IMR-90 (cell line): ENCODE measurements at regions not wholly inside any gene's neighbourhood (a gene's known extent, or its start where the extent isn't known, plus 50 kb on each side); places are given as distances from the start of the nearest gene placed in this dataset.

Experiments used
- ATAC-seq: fragments of 200-7000 bp; cut with Tn5 transposase; 2 replicates; pipeline ENCODE4 v1.9.1; 2020; ENCODE audit warnings: low read depth, mild to moderate bottlenecking, moderate library complexity
- BruUV-seq: library from RNA; stranded (reverse); fragments of 400-500 nt; replicated peaks from 2 replicates; lab custom pipeline; 2021; lab: Mats Ljungman, UMichigan
- CTCF ChIA-PET: fragments of 300-600 bp; formaldehyde crosslinking; extraction: SDS; loops from one replicate; lab custom pipeline; 2021; ENCODE audit warnings: antibody characterized with exemption; lab: Yijun Ruan, JAX
- POLR2A ChIA-PET: fragments of 300-600 bp; sonication (Branson Sonifier 250); formaldehyde crosslinking; loops from one replicate; lab custom pipeline; 2022; ENCODE audit warnings: antibody characterized with exemption; ENCODE audit not compliant: unreplicated experiment; lab: Charles Lee
- DNase-seq: peaks from one replicate; pipeline ENCODE4 v3.0.0; 2013
- H2AFZ ChIP-seq: replicated peaks from 2 replicates; pipeline ENCODE3; 2013; ENCODE audit warnings: low read length, mild to moderate bottlenecking; ENCODE audit not compliant: poor library complexity
- H2AK5ac ChIP-seq: 2 replicates; pipeline ENCODE4 v1.6.1; 2013; ENCODE audit warnings: low read depth, low read length, inconsistent platforms
- H2AK9ac ChIP-seq: replicated peaks from 2 replicates; pipeline ENCODE3; 2013; ENCODE audit warnings: mild to moderate bottlenecking, low read depth, low read length, moderate library complexity; ENCODE audit not compliant: poor library complexity
- H2BK120ac ChIP-seq: 2 replicates; pipeline ENCODE4 v1.6.1; 2013; ENCODE audit warnings: low read depth, low read length, inconsistent platforms
- H2BK15ac ChIP-seq: 3 replicates; pipeline ENCODE4 v1.6.1; 2013; ENCODE audit warnings: low read depth, low read length, inconsistent platforms
- H2BK20ac ChIP-seq: 2 replicates; pipeline ENCODE4 v1.6.1; 2013; ENCODE audit warnings: low read depth, mild to moderate bottlenecking, inconsistent platforms, low read length, moderate library complexity
- H2BK5ac ChIP-seq: 2 replicates; pipeline ENCODE4 v1.6.1; 2013; ENCODE audit warnings: mild to moderate bottlenecking, low read depth, low read length, inconsistent platforms; ENCODE audit not compliant: poor library complexity, severe bottlenecking
- H3K14ac ChIP-seq: replicated peaks from 2 replicates; pipeline ENCODE4 v1.6.1; 2013; ENCODE audit warnings: low read depth, low read length, inconsistent platforms
- H3K18ac ChIP-seq: 2 replicates; pipeline ENCODE4 v1.6.1; 2013; ENCODE audit warnings: low read depth, low read length, control low read depth
- H3K23ac ChIP-seq: 2 replicates; pipeline ENCODE4 v1.6.1; 2013; ENCODE audit warnings: low read depth, low read length, inconsistent platforms
- H3K27ac ChIP-seq: 2 replicates; pipeline ENCODE4 v1.5.1; 2013; ENCODE audit warnings: mild to moderate bottlenecking, control low read depth, low read length; ENCODE audit not compliant: insufficient read depth
- H3K27me3 ChIP-seq: 2 replicates; pipeline ENCODE4 v1.6.1; 2013; ENCODE audit warnings: low read length; ENCODE audit not compliant: control insufficient read depth, insufficient read depth
- H3K36me3 ChIP-seq: 2 replicates; pipeline ENCODE4 v1.6.1; 2013; ENCODE audit warnings: low read length, mixed read lengths; ENCODE audit not compliant: control insufficient read depth, insufficient read depth
- H3K4ac ChIP-seq: 2 replicates; pipeline ENCODE4 v1.6.1; 2013; ENCODE audit warnings: low read depth, low read length, inconsistent platforms
- H3K4me1 ChIP-seq: 2 replicates; pipeline ENCODE4 v1.6.1; 2013; ENCODE audit warnings: low read length, mixed read lengths; ENCODE audit not compliant: control insufficient read depth, insufficient read depth
- H3K4me2 ChIP-seq: 2 replicates; pipeline ENCODE4 v1.6.1; 2013; ENCODE audit warnings: low read depth, mild to moderate bottlenecking, control low read depth, low read length, moderate library complexity
- H3K4me3 ChIP-seq: 2 replicates; pipeline ENCODE4 v1.5.1; 2013; ENCODE audit warnings: low read depth, mild to moderate bottlenecking, control low read depth, low read length, moderate library complexity; ENCODE audit not compliant: insufficient read depth
- H3K56ac ChIP-seq: 2 replicates; pipeline ENCODE4 v1.6.1; 2013; ENCODE audit warnings: low read length, inconsistent platforms; ENCODE audit not compliant: insufficient read depth; ENCODE audit errors: extremely low read depth
- H3K79me1 ChIP-seq, 2 experiments: 2 replicates each; pipeline ENCODE4 v1.6.1; 2013; ENCODE audit warnings: low read length in 2 of 2, inconsistent platforms in 1 of 2, low read depth in 1 of 2
- H3K9ac ChIP-seq: 2 replicates; pipeline ENCODE4 v1.6.1; 2013; ENCODE audit warnings: low read depth, low read length, control low read depth
- H3K9me1 ChIP-seq: 2 replicates; pipeline ENCODE4 v1.6.1; 2013; ENCODE audit warnings: low read length, inconsistent platforms; ENCODE audit not compliant: insufficient read depth
- H3K9me3 ChIP-seq: 2 replicates; pipeline ENCODE4 v1.6.1; 2013; ENCODE audit warnings: low read length; ENCODE audit not compliant: control insufficient read depth, insufficient read depth
- H4K20me1 ChIP-seq: 2 replicates; pipeline ENCODE4 v1.6.1; 2013; ENCODE audit warnings: low read length, inconsistent platforms; ENCODE audit not compliant: insufficient read depth
- H4K5ac ChIP-seq: 2 replicates; pipeline ENCODE4 v1.6.1; 2013; ENCODE audit warnings: mild to moderate bottlenecking, low read depth, low read length, control low read depth
- H4K8ac ChIP-seq, 2 experiments: 2 replicates each; pipeline ENCODE4 v1.6.1; 2013; ENCODE audit warnings: low read depth in 2 of 2, low read length in 2 of 2, control low read depth in 1 of 2, inconsistent platforms in 1 of 2
- H4K91ac ChIP-seq: 2 replicates; pipeline ENCODE4 v1.6.1; 2013; ENCODE audit warnings: low read depth, low read length, inconsistent platforms; ENCODE audit not compliant: insufficient read depth
- CEBPB ChIP-seq: IDR thresholded peaks from 2 replicates; pipeline ENCODE4 v1.6.1; 2012; ENCODE audit warnings: low read depth, low read length, improper control_type of control experiment
- CHD1 ChIP-seq: IDR thresholded peaks from 2 replicates; pipeline ENCODE4 v1.6.1; 2012; ENCODE audit warnings: low read depth, low read length, improper control_type of control experiment
- FOS ChIP-seq: fragments of 150-350 bp; IDR thresholded peaks from 2 replicates; pipeline ENCODE4 v1.6.1; 2016; ENCODE audit warnings: low read depth, low read length
- MAFK ChIP-seq: IDR thresholded peaks from 2 replicates; pipeline ENCODE4 v1.6.1; 2012; ENCODE audit warnings: low read depth, low read length, improper control_type of control experiment
- MAZ ChIP-seq: IDR thresholded peaks from 2 replicates; pipeline ENCODE4 v1.6.1; 2012; ENCODE audit warnings: low read depth, mild to moderate bottlenecking, low read length, improper control_type of control experiment, moderate library complexity, borderline replicate concordance
- MXI1 ChIP-seq: IDR thresholded peaks from 2 replicates; pipeline ENCODE4 v1.6.1; 2012; ENCODE audit warnings: low read depth, mild to moderate bottlenecking, low read length, moderate library complexity, borderline replicate concordance
- NFE2L2 ChIP-seq: fragments of 150-350 bp; IDR thresholded peaks from 2 replicates; pipeline ENCODE4 v1.6.1; 2016; ENCODE audit warnings: low read depth, mild to moderate bottlenecking, low read length
- POLR2A ChIP-seq: IDR thresholded peaks from 2 replicates; pipeline ENCODE4 v1.6.1; 2012; ENCODE audit warnings: mild to moderate bottlenecking, low read depth, low read length
- RAD21 ChIP-seq: IDR thresholded peaks from 2 replicates; pipeline ENCODE4 v1.6.1; 2012; ENCODE audit warnings: low read length, improper control_type of control experiment
- WGBS, 2 experiments: methylation state at CpG; one replicate each; pipeline versions ENCODE4 v1.1.5 to v1.1.7; 2013; ENCODE audit warnings: missing lambda C conversion rate in 2 of 2; ENCODE audit not compliant: insufficient read length in 1 of 2; ENCODE audit errors: extremely low coverage in 2 of 2; 5-methylcytosine and 5-hydroxymethylcytosine counted together
- dilution Hi-C: fragments of 300-500 bp; cut with HindIII; formaldehyde crosslinking; loops from one replicate; pipeline ENCODE4 v1.14.3; 2018; ENCODE audit warnings: low sequenced_read_pairs; ENCODE audit not compliant: unreplicated experiment
- in situ Hi-C: fragments of 300-500 bp; cut with MboI; formaldehyde crosslinking; loops from 3 replicates; pipeline ENCODE4 v1.14.3; 2019; ENCODE audit warnings: low sequenced_read_pairs, inconsistent platforms, mixed read lengths
- intact Hi-C: fragments of 100-400 bp; cut with micrococcal nuclease; formaldehyde crosslinking; loops from 2 replicates; pipeline ENCODE4 v1.10.0; 2022
- TF ChIP-seq, protein P1 (sequence below): conservative IDR thresholded peaks from 2 replicates; pipeline ENCODE4 v1.5.1; 2012; ENCODE audit warnings: mild to moderate bottlenecking, low read depth, low read length, improper control_type of control experiment
- TF ChIP-seq, protein P2 (sequence below): fragments of 150-350 bp; IDR thresholded peaks from 2 replicates; pipeline ENCODE4 v1.6.1; 2016; ENCODE audit warnings: low read depth, mild to moderate bottlenecking, low read length, moderate library complexity, borderline replicate concordance
- TF ChIP-seq, protein P3 (sequence below): fragments of 150-350 bp; IDR thresholded peaks from 2 replicates; pipeline ENCODE4 v1.6.1; 2017; ENCODE audit warnings: mild to moderate bottlenecking, antibody characterized with exemption, low read length, low read depth

DNA sequence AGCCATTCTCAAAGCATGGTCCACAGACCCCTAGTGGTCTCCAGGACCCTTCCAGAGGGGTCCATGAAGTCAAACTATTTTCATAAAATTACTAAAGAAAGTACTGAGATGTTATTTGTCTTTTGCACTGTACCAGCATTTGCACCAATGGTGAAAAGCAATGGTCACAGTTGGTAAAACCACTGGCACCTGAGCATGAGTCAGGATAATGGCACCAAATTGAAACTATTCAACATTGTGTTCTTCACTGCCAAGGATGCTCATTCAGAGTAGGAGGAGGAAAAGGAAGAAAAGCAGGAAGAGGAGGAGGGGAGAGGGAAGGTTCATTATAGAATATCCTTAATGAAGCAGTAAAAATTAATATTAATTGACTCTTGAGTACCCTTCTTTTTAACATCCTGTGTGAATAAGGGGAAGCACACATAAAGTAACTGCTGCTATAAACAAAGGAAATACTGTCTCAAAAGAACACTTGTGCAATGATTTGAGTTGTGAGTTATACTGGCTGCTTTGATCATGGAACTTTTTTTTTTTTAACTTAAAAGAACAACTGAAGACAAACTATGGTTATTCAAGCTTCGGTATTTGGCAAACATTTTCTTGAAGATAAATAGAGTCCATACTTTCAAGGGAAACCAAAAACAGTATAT is 60.2 kb downstream of the MPP7 start:
- H3K36me3 ChIP-seq: no peaks in the 10 kb centered on the region
- ChIA-PET POLR2A (interaction anchor here (0.7 kb wide), 1 partner anchor 138 kb away, joined by 4 read pairs; no protein-coding TSS in a partner anchor), CTCF (interaction anchor here (0.6 to 1.5 kb wide), 8 partner anchors 8 to 614 kb away, joined by 3 to 6 read pairs (median 3); no protein-coding TSS in a partner anchor)
- WGBS, 2 experiments: no CpG with 5 or more reads among the region's 1 CpG
- in situ Hi-C loops (loop anchor here (5.0 kb wide), 1 partner anchor 690 kb away; no protein-coding TSS in a partner anchor), dilution Hi-C loops (no loop called here), intact Hi-C loops (loop anchor here (1.0 to 5.0 kb wide), 5 partner anchors 245 to 797 kb away; partner anchors contain the start of gene ODAD2)
- DNase-seq (no peak), ATAC-seq (no peak)
- H3K4ac ChIP-seq: no peak overlapping the region
- H2AK9ac ChIP-seq: no peak overlapping the region
- H3K9me3 ChIP-seq: no peaks in the 10 kb centered on the region
- no peak overlapping the region for H3K4me2 ChIP-seq
- no peak overlapping the region for H4K91ac ChIP-seq
- H4K20me1 ChIP-seq: no peaks in the 10 kb centered on the region
- H3K4me1 ChIP-seq: no peaks in the 10 kb centered on the region
- no peak overlapping the region for H2BK20ac ChIP-seq
- no peak overlapping the region for H2BK120ac ChIP-seq
- H2BK5ac ChIP-seq: no peak overlapping the region
- no peak overlapping the region for H3K23ac ChIP-seq
- TF ChIP-seq CHD1 (no peak), MAZ (no peak), FOS (no peak), POLR2A (no peak), NFE2L2 (no peak), RAD21 (no peak), CEBPB (no peak), MAFK (no peak), MXI1 (no peak)
- TF ChIP-seq, protein P1, sequence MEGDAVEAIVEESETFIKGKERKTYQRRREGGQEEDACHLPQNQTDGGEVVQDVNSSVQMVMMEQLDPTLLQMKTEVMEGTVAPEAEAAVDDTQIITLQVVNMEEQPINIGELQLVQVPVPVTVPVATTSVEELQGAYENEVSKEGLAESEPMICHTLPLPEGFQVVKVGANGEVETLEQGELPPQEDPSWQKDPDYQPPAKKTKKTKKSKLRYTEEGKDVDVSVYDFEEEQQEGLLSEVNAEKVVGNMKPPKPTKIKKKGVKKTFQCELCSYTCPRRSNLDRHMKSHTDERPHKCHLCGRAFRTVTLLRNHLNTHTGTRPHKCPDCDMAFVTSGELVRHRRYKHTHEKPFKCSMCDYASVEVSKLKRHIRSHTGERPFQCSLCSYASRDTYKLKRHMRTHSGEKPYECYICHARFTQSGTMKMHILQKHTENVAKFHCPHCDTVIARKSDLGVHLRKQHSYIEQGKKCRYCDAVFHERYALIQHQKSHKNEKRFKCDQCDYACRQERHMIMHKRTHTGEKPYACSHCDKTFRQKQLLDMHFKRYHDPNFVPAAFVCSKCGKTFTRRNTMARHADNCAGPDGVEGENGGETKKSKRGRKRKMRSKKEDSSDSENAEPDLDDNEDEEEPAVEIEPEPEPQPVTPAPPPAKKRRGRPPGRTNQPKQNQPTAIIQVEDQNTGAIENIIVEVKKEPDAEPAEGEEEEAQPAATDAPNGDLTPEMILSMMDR: no peak
- TF ChIP-seq, protein P2, sequence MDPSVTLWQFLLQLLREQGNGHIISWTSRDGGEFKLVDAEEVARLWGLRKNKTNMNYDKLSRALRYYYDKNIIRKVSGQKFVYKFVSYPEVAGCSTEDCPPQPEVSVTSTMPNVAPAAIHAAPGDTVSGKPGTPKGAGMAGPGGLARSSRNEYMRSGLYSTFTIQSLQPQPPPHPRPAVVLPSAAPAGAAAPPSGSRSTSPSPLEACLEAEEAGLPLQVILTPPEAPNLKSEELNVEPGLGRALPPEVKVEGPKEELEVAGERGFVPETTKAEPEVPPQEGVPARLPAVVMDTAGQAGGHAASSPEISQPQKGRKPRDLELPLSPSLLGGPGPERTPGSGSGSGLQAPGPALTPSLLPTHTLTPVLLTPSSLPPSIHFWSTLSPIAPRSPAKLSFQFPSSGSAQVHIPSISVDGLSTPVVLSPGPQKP: no peak
- TF ChIP-seq, protein P3, sequence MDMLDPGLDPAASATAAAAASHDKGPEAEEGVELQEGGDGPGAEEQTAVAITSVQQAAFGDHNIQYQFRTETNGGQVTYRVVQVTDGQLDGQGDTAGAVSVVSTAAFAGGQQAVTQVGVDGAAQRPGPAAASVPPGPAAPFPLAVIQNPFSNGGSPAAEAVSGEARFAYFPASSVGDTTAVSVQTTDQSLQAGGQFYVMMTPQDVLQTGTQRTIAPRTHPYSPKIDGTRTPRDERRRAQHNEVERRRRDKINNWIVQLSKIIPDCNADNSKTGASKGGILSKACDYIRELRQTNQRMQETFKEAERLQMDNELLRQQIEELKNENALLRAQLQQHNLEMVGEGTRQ: no peak
- no peaks in the 10 kb centered on the region for H3K79me1 ChIP-seq
- H3K27me3 ChIP-seq: peaks cover 2% of the 10 kb centered on the region; the same call in 1 of the 2 replicates
- no peak overlapping the region for H3K56ac ChIP-seq
- no peak overlapping the region for H3K9ac ChIP-seq
- no peak overlapping the region for H4K8ac ChIP-seq
- H3K18ac ChIP-seq: no peak overlapping the region
- H3K9me1 ChIP-seq: no peaks in the 10 kb centered on the region
- H2AFZ ChIP-seq: no peak overlapping the region
- H3K27ac ChIP-seq: no peak overlapping the region
- no peak overlapping the region for H4K5ac ChIP-seq
- BruUV-seq: no TSS peak
- no peak overlapping the region for H3K14ac ChIP-seq
- no peak overlapping the region for H2BK15ac ChIP-seq
- H2AK5ac ChIP-seq: no peak overlapping the region
- H3K4me3 ChIP-seq: no peak overlapping the region
